Right lung (tissue), 2 donors: ENCODE measurements at regions not wholly inside any gene's neighbourhood (a gene's known extent, or its start where the extent isn't known, plus 50 kb on each side); places are given as distances from the start of the nearest gene placed in this dataset.
"Not testable (repeated sequence)": the region's sequence is repeated elsewhere in the genome, so short reads cannot be mapped to it uniquely, and the experiment has no call there.

Experiments used
- DNase-seq, 2 donors: peaks; one replicate each; pipeline ENCODE4 v3.0.0-alpha.2; 2013

DNA sequence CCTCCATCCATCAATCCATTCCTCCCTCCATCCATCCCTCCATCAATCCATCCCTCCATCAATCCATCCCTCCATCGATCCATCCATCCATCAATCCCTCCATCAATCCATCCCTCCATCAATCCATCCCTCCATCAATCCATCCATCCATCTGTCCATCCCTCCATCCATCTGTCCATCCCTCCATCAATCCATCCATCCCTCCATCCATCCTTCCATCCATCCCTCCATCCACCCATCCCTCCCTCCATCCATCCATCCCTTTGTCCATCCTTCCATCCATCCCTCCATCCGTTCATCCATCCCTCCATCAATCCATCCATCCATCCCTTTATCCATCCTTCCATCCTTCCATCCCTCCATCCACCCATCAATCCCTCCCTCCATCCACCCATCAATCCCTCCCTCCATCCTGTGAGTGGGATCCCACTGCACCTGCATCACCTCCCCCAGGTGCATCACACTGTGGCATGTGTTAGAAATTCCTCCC, 338.1 kb upstream of the SFSWAP start:
- DNase-seq = no peak

DNA sequence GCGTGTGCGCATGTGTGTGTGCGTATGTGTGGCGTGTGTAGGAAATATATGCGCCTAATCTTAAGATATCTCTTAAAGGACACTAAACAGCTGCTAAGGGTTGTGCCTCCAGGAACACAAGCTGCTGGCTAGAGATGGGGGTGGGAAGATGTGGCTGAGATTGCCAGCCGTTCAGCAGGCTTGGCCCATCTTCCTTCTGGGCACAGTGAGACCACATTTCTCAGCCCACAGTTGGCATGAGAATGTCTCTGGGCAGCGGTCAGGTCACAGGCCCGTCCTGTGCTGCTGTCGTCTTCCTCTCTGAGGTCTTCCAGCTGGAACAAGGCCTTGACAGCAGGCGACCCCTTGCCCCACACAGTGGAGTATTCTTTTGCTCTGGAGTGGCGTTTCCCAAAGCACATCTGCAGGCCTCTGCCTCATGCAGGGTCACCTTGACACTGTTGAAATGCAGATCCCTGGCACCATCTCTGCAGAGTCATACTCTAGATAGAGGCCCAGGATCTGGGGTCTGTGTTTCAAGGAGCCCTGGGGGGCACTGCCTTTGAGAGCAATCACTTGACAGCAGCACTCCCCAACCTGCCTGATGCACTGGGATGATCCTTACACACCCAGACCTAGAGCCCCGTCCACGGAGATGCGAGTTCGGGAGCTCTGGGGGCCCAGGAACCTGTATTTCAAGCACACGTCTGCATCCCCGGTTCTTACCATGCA, 335.5 kb upstream of the SFSWAP start:
- no peak for DNase-seq

DNA sequence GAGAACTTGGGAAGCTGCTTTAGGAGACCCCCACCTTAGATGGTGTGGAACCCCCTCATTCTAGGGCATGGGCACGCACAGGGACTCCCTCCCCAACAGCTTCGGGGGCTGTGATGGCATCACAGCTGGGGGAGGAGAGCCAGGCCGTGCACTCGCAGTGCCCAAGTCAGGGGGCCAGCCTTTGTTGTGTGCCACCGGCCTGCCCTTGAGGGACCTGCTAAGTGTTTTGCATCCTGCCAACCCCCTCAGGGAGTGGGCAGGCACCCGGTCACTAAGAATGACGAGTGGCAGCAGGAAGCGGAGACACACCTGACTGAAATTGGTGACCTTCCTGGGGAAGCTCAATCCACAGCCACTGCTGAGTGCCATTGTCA, 334.9 kb upstream of the SFSWAP start:
- DNase-seq = no peak

DNA sequence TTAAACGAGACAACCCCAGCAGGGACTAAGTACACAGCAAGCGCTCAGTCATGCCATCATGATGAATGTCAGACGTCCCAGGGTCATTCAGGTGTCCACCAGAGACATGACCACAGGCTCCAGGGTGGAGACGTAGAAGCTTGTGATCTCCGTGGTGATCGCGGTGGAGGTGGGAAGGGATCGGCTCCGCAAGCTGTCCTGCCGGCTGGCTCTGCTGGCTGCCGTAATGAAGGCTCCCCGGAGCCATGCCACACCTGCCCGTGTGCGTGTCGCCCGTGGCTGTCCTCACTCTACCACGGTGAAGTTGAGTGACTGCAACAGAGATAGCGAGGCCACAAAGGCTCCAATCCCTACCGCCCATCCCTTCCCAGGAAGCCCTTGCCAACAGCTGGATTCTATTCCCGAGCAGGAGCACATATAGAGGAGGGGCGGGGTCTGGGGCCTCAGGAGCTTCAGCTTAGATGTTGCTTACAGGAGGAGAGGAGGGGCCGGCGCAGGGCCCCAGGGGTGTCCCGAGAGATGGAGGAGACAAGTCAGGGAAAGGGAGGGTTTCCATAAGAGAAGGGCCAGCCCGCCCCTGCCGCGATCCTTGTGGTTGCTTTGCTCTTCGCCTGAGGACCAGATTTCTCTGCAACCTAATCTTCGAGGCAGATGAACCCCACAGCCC, 332.6 kb upstream of the SFSWAP start:
- DNase-seq = no peak

DNA sequence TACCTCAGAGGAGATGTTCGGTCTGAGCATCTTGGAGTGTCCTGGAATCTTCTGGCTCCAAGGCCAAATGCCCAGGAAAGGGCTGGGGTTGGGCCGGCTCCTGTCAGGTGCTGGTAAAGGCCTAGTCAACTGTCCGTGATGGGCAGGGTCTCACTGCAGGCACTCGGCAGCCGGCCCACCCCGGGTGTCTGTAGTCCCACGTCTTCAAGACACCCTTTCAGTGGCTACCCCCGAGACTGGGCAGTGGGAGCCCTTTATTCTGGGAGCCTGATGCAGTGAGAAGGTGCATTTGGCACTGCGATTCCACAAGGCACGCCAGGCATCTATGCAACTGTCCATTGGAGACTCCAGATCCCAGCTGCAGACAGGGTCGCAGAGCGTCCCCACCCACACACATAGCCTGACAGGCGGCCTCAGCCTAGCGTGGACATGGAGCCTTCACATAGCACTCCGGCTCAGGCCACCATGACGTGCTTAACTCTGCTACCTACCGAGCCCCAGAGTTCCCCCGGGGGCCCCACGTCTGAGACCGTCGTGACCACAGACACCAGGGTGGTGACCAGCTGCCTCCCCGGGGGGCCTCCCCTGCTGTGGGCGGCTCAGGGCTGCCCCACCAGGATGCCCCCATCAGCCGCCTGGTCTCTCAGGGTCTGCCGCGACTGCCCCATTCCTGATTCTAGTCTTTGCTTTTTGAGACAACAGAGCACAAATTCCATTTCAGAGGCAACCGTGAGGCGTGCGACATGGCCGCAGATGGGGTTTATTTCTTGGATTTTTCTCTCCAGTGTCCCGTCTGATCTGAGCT, 331.8 kb upstream of the SFSWAP start:
- no peak for DNase-seq

DNA sequence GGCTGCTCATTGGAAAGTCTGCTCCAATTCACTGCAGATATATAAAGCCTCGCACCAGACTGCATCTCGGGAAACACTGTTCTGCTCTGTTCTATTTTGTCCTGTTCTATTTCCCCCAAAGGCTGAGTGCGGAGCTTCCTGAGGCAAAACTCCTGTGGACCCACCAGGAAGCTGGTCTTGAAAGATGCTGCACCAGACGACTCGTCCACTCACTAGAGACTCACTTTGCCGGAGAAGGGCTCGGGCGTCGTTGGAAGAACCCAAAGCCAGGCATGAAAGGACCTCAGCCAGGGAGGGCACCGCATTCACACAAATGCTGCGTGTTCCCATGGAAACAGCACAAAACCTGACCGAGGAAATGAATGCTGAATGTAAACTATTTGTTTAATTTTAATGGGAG, 331.2 kb upstream of the SFSWAP start:
- no peak for DNase-seq

DNA sequence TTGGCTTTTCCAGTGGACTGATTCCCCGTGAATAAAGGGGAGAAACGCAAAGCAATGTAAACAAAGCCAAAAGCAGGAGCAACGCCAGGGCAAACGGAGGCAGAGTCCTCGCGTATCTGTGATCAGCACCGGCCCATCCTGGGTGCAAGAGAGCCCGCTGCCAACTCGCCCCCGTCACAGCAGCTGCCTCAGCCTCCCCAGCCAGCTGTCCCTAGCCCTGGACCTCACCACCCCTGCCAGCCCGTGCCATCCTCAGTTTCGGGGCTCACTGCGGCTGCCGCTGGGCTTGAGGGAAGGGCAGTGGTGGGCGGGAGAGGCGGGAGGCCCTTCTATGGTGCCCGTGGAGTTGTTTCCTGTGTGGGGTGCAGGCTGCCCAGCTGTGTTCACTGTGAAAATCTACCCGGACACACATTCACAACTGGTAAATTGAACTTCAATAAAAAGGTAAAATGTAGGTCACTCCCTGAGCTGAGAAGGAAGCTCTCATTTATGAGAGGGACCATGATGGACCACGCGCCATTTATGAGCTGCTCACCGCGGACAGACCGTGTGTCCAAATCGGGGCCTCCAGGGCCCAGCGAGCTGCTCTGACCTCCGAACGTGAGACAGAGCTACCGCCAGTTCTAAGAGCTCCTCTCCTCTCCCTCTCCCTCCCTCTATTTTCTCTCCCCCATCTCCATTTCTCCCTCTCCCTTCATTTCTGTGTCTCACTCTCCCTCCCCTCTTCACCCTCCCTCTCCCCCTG, 330.5 kb upstream of the SFSWAP start:
- no peak for DNase-seq

DNA sequence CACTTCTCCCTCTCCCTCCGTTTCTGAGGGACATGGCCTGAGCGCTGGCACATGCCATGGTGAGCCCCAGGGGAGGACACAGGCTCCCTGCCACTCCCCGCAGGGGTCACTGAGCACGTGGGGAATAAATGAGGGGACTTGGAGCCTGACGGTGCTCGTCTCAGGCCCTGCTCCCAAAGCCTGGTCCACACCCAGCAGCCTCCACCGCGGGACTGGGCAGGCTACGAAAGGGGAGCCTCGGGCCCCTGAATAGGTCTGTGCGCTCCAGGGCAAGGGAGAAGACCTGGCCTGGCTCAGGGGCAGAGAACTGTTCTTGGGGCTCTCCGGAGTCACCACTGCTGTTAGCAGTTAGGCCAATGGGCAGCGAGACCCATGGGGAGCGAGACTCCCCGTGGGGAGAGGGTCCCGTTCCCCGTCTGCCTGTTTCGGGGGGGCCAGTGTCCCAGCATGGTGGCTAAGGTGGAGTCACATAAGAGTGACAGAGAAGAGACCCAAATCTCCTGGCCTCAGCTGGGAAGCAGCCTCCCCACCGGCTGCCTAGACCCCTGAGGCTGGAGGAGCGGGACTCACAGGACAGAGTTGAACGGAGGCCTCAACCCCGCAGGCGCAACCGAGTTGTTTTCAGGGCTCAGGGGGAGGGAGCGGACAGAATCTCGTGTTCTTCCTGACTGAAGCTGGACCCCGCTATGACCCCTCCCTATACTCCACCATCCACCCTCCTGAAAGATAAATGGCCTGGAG, 329.8 kb upstream of the SFSWAP start:
- no peak for DNase-seq

DNA sequence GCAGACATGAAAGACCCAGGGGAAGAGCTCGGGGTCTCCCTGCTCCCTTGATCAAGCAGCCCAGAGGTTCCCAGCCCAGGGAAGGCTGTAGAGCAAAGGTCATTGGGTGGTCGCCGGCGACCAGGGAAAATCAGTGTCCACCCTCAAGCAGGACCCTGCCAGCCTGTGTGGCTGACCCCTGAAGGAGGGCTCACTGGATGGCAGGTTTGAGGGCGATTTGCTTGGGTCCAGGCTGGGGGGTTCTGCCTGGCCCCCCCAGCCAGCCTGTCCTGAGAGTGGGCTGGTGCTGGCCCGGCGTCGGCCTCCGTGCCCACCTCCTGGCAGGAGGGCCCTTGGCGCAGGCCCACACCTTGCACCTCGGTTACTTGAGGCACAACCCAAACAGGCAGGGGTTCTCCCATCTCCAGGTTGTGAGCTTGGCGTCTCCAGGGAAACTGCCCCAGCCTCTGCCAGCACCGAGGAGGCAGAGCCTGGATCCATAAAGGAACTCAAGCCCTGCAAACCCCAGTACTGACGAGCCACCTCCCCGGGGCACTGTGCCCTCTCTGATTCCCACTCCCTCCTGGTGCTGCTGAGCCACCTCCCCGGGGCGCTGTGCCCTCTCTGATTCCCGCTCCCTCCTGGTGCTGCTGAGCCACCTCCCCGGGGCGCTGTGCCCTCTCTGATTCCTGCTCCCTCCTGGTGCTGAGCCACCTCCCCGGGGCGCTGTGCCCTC, 329.0 kb upstream of the SFSWAP start:
- DNase-seq = no peak

DNA sequence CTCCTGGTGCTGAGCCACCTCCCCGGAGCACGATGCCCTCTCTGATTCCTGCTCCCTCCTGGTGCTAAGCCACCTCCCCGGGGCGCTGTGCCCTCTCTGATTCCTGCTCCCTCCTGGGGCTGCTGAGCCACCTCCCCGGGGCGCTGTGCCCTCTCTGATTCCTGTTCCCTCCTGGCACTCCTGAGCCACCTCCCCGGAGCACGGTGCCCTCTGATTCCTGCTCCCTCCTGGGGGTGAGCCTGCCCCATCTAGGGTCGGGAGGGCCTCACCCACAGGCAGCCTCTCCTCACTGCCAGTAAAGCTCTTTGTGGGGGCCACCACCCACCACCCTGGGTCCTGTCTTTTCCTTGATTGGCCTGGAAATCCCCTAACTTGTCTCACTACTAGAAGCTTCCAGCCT, 327.6 kb upstream of the SFSWAP start:
- no peak for DNase-seq

DNA sequence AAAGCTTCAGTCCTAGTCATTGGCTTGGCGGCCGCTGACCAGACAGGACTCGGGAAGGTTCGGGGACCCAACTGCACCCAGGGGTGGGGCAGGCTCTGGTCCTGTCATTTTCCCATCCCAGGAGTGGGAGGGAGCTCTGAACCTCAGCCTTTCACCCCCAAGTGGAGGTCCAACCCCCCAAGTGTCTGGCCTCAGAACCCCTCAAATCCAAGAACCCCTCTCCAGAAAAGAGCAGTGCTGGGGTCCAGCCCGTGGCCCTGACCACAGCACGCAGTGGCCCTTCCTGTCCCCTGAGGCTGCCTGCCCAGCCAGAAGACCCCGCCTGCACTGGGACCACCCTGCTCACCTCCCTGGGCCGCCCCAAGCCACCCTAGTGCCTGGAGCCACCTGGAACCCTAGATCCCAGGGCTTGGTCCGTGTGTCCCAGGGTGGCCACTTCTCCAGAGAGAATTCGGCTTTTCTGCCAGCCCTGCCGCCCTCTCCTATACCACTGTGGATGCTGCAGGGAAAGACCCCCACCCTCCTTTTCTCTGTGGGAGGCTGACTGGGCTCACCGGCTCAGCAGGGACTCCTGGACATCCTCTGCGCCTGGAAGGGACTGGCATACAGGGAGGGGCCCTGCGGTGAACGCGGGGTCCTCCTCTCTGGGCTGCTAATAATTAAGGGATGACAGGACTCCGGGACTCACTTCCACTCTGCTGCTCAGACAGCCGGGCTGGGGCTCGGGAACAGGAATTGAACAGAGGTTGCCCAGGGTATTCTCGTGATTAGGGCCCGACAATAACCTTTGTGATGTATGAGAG, 326.9 kb upstream of the SFSWAP start:
- DNase-seq = no peak

DNA sequence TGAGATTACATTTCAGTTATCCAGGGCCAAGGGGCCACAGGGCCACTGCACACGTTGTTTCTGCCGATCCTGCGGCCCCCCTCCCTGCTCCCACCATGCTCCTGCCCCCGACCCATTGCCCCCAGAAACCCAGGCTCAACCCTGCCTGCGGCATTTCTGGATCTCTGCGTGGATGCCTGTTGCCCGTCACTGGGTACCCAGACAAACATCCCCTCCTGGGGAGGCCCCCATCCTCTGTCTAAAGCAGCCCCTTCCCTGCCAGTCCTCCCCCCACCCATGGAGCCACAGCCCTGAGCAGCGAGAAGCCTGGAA, 326.4 kb upstream of the SFSWAP start:
- no peak for DNase-seq

DNA sequence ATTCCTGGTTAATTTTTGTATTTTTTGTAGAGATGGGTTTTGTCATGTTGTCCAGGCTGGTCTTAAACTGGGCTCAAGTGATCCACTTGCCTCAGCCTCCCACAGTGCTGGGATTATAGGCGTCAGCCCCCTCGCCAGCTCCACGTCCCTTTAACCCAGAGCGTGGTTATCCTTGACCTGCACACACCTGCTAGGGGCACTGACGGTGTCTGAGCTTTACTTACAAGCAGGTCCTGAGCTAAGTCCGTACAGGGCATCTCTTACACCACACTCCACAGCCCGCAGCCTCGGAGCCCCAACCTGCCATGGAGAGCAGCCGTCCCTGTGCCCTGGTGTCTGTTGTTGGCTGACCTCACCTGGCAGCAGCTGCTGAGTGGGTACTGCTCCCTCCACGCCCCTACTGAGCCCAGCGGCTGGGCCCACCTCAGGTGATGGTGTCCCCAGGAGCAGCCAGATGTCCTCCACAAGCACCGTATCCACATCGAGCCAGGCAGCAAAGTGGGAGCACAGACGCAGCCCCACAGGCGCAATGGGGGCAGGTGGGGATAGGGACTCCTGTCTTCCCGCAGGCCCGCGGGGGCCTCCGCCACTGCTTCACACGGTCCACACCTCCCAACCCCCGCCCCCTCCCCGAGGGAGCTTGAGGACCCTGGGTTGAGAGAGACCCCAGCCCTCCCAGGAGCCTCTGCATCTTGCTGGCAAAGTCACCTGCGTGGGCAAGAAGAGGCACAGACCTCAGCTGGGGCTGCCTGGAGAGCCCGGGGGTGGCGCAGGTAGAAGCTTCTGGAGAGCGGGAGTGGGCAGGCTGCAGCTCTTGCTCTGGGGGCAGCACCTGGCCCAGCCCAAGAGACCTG, 325.4 kb upstream of the SFSWAP start:
- DNase-seq = no peak

DNA sequence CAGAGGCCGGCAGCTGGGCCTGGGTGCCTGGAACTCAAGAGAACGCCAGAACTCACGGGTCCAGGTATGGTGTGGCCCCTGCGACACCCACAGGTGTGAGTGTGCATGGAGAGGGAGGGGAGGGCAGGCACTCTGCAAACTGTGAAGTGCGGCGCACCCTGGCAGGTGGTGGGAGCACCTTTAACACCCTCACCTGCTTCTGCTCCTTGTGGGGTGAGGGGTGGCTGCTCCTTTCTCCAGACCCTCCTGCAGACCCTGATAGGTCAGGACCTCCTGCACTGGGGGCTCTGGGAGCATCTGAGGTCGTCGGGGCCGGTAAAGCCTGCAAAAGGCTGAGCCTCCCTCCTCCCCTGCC, 324.7 kb upstream of the SFSWAP start:
- no peak for DNase-seq

DNA sequence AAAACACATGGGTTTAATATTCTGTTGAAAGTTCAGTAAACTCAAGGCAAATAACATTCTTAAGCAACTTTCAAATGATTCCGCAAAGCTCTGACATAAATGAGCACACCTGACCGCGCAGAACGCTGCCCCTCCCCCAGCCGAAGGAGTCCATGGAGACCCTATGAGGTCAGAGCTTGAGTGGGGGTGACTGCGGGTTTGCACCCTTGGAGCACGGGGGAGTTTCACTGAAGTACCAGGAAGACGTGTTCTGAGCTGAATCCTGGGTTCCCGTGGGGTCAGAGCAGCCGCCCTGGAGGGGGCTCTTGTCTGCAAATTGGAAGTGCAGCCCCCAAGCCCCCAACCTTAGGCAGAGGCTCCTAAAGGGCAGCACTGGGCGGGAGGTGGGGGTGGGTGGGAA, 324.1 kb upstream of the SFSWAP start:
- no peak for DNase-seq

DNA sequence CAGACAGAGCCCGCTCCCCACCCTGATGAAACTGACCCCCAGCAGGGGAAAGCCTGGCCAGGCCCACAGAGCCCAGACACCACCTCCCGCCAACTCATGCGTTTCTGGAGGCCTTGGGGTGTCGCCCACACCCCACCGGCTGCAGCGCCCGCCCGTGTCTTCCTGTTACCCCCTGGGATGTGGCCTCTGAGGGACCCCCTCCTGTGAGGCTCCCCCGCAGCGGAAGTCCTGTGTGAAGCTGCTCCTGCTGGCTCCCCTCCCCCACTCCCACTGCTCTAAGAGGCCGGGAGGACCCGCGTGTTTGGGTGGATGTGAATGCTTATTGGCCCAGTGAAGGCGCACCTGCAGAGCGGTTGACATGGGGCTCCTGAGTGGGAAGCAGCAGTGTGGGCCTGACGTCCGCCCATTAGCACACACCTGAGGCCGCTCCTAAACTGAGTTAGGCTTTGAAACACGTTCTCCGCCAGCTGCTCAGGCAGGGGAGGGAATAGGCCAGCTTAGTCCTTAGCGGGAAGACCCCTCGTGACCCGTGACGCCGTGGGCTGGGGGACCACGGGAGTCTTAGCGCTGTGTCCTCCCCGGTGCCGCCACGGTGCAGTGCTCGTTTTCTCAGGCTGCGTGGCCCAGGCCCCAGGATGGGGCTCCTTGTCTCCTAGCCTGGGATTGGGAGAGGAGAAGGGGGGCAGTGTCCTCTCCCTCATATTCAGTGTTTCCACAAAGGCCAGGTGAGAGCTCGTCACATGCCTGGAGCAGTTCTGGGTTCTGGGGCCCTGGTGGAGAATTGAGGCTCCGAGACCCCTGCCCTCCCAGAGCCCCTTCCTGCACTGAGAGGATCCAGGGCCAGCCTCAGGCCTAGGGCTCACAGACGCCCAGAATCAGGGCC, 323.4 kb upstream of the SFSWAP start:
- no peak for DNase-seq

DNA sequence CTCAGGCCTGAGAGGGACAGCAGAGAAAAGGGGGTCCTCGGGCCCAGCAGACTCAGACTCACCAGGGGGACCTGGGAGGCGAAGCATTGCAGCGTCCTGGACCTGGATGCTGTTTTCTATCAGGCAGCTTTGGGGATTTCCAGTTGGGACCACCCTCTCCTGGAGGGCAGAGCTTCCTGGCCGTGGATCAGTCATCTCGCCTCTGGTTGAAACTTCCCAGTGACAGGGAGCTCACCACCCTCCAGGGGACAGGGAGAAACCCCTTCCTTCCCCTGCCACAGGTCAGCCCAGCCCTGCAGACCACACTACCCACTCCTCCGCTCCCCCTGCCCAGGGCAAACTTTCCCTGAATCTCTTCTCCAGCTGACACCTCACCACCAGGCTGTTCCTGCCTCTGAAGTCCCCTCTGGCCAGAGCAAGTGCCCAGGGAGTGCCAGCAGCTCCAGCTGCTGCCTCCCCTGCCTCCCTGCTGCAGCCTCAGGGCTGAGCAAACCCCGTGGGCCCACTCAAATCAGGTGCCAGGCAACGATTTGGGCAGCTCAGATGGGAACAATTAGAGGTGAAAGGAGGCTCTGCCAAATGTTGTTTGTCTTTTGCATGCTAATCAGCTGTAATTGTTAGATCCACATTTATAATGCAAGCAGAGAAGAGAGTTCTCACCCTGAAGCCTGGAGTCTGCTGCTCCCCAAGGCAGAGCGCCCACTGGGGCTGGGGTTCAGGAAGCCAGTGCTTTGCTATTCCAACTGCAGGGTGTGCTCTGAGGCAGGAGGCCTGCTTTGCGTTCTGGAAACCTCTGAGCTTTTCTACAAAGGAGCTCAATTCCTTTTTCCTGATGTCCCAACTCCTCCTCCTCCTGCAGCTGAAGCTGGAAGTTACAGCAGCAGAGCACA, 322.5 kb upstream of the SFSWAP start:
- not testable (repeated sequence) for DNase-seq
